ENCODE measurements at regions not wholly inside any gene's neighbourhood (a gene's known extent, or its start where the extent isn't known, plus 50 kb on each side); places are given as distances from the start of the nearest gene placed in this dataset.

DNA sequence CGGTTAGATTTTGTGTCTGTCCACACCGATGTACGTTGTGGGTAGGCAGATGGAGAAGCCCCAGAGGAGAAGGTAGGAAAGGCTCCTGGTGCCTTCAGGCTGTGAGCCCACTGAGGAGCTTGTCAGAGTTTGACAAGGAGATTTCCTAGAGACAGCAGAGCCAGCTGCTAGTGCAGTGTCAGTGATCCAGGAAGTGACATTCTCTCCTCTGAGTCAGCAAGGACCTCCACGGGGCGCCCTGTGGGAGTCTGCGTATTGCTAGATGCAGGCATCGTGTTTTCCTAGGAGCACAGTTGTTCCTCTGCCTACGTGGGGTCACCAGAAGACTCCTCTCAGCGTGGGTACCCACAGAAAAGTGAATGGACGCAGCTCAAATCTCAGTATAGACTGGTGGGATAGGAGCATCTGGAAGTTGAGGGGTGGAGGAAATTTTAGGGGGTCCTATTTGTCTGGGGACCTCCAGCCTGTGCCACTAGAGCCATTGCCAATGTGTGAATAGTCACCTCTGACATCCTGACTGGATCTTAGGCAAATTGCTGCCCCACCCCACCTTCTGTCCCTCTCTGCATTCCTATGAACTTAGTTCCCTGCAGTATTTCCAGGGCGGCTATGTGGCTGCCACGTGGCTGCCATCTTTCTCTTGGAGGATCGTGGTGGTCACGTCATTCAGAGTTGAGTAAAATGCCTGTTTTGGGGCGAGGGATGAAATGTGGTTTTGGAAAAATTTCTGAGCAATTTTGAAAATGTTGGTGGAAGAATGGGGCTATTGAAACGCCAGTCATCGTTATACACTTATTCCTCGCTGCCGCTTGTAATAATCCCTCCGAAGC lies 84.8 kb upstream of the KLHL25 start:
- DNase-seq (ENCODE audit: low read depth, low spot score), result no peak
- TF ChIP-seq JUN (IDR thresholded peaks at IDR 0.05; ENCODE audit: borderline replicate concordance, insufficient read depth, insufficient read length, low read depth), result no peak
- TF ChIP-seq EZH2 (IDR thresholded peaks at IDR 0.05; ENCODE audit: borderline replicate concordance, low read depth, low read length, severe bottlenecking), result no peak
- no peak for TF ChIP-seq POLR2A (IDR thresholded peaks at IDR 0.05; ENCODE audit: low read depth, low read length)
- TF ChIP-seq, protein P1, sequence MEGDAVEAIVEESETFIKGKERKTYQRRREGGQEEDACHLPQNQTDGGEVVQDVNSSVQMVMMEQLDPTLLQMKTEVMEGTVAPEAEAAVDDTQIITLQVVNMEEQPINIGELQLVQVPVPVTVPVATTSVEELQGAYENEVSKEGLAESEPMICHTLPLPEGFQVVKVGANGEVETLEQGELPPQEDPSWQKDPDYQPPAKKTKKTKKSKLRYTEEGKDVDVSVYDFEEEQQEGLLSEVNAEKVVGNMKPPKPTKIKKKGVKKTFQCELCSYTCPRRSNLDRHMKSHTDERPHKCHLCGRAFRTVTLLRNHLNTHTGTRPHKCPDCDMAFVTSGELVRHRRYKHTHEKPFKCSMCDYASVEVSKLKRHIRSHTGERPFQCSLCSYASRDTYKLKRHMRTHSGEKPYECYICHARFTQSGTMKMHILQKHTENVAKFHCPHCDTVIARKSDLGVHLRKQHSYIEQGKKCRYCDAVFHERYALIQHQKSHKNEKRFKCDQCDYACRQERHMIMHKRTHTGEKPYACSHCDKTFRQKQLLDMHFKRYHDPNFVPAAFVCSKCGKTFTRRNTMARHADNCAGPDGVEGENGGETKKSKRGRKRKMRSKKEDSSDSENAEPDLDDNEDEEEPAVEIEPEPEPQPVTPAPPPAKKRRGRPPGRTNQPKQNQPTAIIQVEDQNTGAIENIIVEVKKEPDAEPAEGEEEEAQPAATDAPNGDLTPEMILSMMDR (IDR thresholded peaks at IDR 0.05; ENCODE audit: extremely low read depth in 1 of 2, insufficient read depth in 1 of 2, low read depth in 1 of 2, low read length in 2 of 2), result no peak
- TF ChIP-seq GATA2 (IDR thresholded peaks at IDR 0.05; ENCODE audit: insufficient read depth, insufficient read length, low read depth, low read length), result no peak
- no peak for TF ChIP-seq POLR2AphosphoS5 (IDR thresholded peaks at IDR 0.05; ENCODE audit: insufficient read depth, low read depth, low read length)
- TF ChIP-seq FOS (IDR thresholded peaks at IDR 0.05; ENCODE audit: borderline replicate concordance, insufficient read depth, low read length), result no peak
- TF ChIP-seq, protein P2, sequence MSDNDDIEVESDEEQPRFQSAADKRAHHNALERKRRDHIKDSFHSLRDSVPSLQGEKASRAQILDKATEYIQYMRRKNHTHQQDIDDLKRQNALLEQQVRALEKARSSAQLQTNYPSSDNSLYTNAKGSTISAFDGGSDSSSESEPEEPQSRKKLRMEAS (IDR thresholded peaks at IDR 0.05; ENCODE audit: insufficient read depth, insufficient read length), result no peak
- TF ChIP-seq MYC (IDR thresholded peaks at IDR 0.05; ENCODE audit: low read depth, low read length), result no peak
- no peaks in the 10 kb centered on the region for H3K9me1 ChIP-seq (replicated peaks; ENCODE audit: control insufficient read depth, extremely low read depth, insufficient read depth, low read length)
- peaks cover 0 to 3% of the 10 kb centered on the region in 2 experiments for H3K27me3 ChIP-seq (ENCODE audit: control insufficient read depth in 2 of 2, insufficient read depth in 2 of 2, low read length in 2 of 2)
- H3K79me2 ChIP-seq (ENCODE audit: control insufficient read depth, insufficient read depth, low read length), result no peaks in the 10 kb centered on the region
- no peak overlapping the region for H3K4me2 ChIP-seq (ENCODE audit: insufficient read depth, low read length)
- no peaks in the 10 kb centered on the region for H3K36me3 ChIP-seq (ENCODE audit: control insufficient read depth in 2 of 2, extremely low read depth in 1 of 2, insufficient read depth in 2 of 2, low read length in 2 of 2)
- no TSS peak for BruUV-seq (replicated peaks)
- dilution Hi-C loops (cut with MboI; ENCODE audit: extremely low pct_ligation_motif_present, low sequenced_read_pairs) (no loop called here), intact Hi-C loops (cut with micrococcal nuclease) (no loop called here)
- no peak overlapping the region for H3K9ac ChIP-seq (replicated peaks; ENCODE audit: extremely low read depth, insufficient read depth, low read length)
- no peak for FAIRE-seq
- H3K27ac ChIP-seq (ENCODE audit: insufficient read depth, low read depth, low read length), result no peak overlapping the region
- no peak overlapping the region for H2AFZ ChIP-seq (ENCODE audit: low read depth, low read length)
- ChIA-PET CTCF (interaction anchor here (1.2 kb wide), 1 partner anchor 15 kb away, joined by 3 read pairs; no protein-coding TSS in a partner anchor), POLR2A (no interaction called here)
- H3K4me3 ChIP-seq (replicated peaks in 1 of 3; ENCODE audit: insufficient read depth in 1 of 3, low read depth in 1 of 3, low read length in 3 of 3), result no peak overlapping the region
- no peaks in the 10 kb centered on the region for H3K9me3 ChIP-seq (replicated peaks; ENCODE audit: control insufficient read depth, insufficient read depth, low read length)
- no peaks in the 10 kb centered on the region for H3K4me1 ChIP-seq (ENCODE audit: control insufficient read depth, extremely low read depth, insufficient read depth, low read length)
- no peaks in the 10 kb centered on the region for H4K20me1 ChIP-seq (replicated peaks; ENCODE audit: control insufficient read depth, extremely low read depth, insufficient read depth, low read length)

All from endothelial cell of umbilical vein (primary cell).